CD4-positive, alpha-beta T cell treated with Interleukin-12 subunit alpha and Interleukin-12 subunit beta, for 1 hour (primary cell): ENCODE measurements at regions not wholly inside any gene's neighbourhood (a gene's known extent, or its start where the extent isn't known, plus 50 kb on each side); places are given as distances from the start of the nearest gene placed in this dataset.

ENCODE experiments used
- DNase-seq: peaks from one replicate; pipeline ENCODE4 v3.0.0-alpha.2; 2020

DNA sequence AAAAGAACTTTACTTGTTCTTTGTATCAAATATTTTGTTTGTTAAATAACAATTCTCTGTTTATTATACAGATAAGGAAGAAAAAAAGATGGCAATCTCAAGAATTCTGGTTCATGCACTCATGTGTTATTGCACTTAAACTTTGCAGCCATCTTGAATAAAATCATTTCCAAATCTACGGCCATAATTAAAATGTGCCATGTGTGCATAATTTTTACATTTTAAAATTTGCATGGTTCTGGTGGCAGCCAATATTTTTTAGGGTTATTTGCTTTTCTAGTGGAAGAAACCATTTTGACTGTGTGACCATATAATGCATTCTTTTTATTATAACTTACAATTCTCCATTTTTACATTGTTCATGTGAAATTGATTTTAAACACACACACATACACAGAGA lies 1518.1 kb upstream of the ZEB2 start:
- no peak for DNase-seq

DNA sequence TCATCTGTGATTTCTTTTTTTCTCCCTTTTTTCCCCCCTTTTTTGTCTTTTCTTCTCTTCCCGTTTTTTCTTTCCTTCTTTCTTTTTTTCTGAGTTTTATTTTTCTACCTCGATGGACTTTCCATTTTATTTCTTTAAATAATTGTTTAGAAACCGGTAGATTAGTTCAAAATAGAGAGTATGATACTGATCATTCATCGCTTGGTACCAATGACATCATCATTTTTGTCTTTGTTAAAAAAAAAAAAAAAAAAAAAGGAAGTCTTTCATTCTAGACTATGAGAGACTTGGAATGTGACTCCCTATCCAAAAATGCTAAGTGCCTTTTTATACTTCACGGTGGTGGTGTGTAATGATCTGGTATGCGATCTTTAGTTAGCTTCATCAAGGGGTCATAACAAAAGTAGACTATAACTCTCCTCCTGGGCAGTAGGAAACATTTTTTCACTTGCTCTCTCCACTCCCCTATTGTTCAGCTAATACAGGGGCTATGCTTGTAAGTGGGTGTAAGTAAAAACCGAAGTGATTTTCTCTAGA lies 1517.5 kb upstream of the ZEB2 start:
- DNase-seq = no peak

- no peak for DNase-seq
Observed at GRCh38 chr2:146031158-146031557, 1511.2 kb upstream of the ZEB2 start.

DNA sequence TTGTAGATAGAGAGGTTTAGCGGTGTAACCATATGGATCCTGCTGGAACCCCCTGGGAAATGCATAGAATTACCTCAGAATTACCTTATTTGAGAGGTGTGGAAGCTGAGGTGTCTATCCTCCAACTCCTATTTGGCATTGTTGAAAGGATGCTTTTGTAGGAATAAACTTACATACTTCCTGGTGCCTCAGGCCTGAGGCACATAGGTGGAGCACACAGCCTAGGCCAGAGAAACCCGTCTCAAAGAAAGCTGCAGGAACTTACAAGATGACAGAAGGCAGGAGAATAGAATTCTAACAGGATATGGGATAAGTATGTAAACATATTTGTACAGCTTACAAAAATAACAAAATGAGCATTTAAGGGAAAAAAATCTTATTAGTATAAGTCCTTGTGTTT lies 1507.2 kb upstream of the ZEB2 start:
- DNase-seq = no peak

DNA sequence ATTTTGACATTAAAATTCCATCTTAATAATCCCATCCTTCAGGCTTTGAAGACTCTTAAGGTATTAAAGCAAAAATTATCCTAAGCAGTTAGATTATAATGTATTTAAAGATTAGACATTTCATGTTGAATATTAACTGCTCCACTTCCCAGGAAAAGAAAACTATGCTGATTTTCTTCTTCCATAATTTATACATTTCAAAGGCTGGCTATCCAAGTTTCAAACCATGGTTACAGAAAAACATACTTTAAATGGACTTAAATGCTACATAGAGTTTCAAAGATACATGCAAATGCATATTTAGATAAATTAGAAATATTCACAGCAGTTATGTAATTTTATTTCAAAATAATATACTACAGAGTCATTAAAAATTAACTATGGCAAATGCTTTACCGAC lies 1505.6 kb upstream of the ZEB2 start:
- no peak for DNase-seq

- DNase-seq = no peak
Observed at GRCh38 chr2:146024212-146024743, 1504.4 kb upstream of the ZEB2 start.

DNA sequence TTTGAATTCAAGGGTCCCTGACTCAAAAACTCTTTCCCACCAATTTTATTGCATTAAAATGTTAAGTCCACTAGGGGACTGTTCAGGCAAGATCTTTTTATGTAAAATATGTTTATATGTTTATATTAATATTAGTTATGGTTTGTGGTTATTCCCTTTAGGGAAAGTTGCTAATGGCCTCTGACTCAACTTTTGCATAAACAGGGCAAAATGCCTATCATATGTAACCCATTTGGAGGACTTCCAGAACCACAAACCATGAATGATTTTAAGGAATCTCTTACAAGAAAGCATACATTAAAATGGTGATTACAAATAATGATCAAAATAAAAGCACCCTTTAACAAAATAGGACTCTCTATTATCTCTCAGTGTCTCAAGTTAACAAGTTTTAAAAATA lies 1484.5 kb upstream of the ZEB2 start:
- DNase-seq = no peak

- DNase-seq = no peak
Observed at GRCh38 chr2:146003337-146003736, 1483.4 kb upstream of the ZEB2 start.

DNA sequence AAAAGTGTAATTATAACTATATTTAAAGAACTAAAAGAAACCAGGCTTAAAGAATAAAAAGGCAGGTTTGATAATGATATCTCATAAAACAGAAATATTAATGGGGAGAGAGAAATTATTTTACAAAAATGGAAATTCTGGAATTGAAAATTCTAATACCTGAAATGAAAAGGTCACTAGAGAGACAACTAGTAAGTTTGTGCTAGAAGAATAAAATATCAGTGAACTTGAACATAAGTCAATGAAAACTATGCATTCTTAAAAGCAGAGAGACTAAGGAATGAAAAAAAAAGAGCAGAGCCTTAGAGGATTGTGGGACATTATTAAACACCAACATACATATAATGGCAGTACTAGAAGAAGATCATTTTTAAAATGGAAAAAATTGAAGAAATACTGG lies 1475.0 kb upstream of the ZEB2 start:
- no peak for DNase-seq

DNA sequence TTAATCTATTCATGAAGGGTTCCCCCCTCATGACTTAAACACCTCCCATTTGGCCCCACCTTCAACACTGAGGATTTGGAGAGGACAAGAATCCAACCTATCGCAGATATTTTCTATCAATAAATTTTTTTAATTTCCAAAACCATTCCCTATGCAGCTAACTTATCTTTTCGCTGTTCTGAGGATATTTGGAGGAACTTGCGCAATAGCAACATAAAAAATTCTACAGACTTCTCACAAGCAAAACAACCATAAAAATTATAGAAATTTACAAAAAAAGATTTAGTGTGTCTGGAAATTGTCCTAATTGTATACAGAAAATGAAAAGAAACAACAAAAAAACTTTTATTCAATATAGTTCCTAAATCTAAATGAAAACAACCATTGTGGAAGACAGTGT lies 1472.7 kb upstream of the ZEB2 start:
- DNase-seq = no peak

GRCh38 chr2:145987793-145988192 lies 1467.9 kb upstream of the ZEB2 start:
- no peak for DNase-seq

DNA sequence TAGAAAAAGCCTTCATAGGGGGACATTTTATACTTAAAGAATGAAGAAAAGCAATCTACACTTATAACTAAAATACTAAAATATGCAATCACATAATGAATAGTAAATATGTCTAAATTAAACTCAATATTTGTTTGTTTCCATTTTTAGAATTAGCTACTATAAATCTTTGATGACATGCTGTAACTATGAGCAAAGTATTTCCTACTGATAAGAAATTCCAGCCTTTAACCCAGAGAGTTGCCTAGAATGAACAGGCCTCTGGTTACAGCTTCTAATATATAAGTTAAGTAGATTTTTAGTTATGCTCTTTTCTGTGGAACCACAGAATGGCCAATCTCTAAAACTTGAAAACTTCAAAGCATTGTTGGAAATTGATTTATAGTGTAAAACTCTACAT lies 1465.6 kb upstream of the ZEB2 start:
- no peak for DNase-seq

GRCh38 chr2:145984580-145984979 lies 1464.7 kb upstream of the ZEB2 start:
- DNase-seq = no peak

- no peak for DNase-seq
Observed at GRCh38 chr2:145980318-145980717, 1460.4 kb upstream of the ZEB2 start.

GRCh38 chr2:145975406-145975805 lies 1455.5 kb upstream of the ZEB2 start:
- no peak for DNase-seq

DNA sequence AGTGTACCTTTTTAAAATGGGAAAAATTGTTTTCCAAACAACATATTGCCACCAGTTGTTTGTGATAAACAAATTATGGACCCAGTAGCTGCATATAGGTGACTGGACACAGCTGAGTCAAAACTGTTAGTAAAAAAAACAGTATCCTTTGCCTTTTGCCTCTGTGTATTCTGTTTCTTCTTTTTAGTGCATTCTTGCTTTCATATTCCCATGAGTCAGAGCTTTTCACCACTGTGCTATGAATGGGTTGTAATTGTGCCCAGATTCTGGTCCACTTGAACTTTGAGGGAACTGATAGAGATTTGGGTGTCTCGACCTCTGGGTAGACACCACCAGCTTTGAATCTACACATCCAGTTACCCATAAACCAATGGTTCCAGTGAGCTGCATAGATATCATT lies 1441.9 kb upstream of the ZEB2 start:
- DNase-seq = no peak

- DNase-seq = no peak
Observed at GRCh38 chr2:145960479-145961163, 1440.7 kb upstream of the ZEB2 start.

- no peak for DNase-seq
Observed at GRCh38 chr2:145958611-145959010, 1438.7 kb upstream of the ZEB2 start.

- DNase-seq = no peak
Observed at GRCh38 chr2:145957929-145958328, 1438.0 kb upstream of the ZEB2 start.

DNA sequence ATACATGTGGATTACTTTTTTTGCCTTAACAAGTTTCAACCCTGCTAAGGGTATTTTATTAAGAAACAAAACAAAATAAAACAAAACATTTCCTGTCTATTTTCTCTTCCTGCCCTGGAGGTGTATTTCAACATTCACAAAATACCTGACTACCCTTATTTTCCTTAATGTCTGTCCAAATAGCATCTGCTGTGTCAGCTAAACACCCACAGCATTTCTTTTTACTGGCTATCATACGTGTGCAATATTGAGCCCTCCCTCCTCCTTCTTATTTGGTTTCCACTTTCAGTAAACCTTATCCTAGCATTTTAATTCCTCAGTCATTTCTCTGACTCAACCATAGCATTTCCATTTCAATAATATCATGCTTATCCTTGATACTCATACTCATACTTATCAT lies 1420.0 kb upstream of the ZEB2 start:
- DNase-seq = no peak

DNA sequence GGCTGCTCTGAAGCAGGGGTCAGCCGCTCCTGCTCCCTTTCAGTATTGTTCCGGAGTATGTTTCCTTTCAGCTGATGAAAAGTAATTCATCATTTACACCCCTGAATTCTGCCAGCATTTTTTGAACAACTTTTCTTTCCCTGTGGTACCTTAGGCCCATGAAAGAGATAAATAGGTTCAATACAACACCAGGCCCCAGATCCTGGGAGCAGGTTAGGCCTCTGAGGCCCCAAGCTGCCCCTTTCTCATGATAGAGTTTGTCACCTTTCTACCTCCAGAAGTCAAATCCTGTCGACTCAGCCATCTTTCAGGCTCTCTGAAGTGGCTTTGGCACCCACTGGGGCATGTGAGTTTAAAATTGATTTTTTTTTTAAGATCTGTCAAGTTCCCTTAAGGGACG lies 1415.1 kb upstream of the ZEB2 start:
- no peak for DNase-seq

DNA sequence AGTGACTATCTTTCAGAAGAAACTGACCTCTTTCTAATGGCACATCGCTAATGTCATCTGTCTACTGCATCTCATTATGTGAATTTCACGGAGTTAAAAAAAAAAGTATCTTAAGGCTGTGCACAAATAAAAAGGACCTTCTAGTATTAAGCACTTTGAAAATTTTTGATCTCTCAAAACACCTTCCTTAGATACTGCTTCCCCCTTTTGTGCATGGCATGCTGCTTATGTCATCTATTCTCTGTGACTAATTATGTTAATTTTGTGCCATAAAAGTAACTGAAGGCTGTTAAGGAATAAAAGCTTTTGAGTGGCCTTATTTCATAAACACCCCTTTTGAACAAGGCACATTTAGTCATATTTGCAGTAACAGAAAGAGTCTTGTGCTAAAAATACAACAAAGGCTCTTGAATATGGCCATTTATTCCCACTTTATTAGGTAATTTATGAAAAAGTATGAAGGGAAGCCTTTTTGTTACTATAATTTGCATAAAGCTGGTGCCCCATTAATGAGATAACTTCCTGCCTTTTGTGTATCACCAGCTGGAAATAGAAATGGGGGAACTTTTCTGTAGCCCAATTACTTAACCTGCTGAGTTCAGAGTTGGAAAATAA lies 1412.0 kb upstream of the ZEB2 start:
- no peak for DNase-seq

DNA sequence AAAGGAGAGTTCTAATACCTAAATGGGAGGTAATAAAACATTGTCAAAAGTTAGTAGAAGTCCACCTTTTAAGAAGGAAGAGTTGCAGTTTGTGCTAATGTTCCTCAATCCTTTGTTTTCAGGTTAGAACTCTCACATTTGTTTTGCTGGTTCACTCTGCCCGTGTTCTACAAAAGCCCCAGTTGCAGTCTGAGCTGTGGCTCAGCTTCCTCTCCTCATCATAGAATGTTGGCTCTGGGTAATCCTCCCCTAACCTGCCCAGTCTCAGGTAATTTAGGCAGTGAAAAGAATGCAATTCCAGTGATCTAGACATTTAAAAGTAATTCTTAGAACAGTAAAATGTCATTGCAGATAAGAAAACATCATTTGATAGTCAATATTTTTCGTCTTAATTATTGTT lies 1410.4 kb upstream of the ZEB2 start:
- no peak for DNase-seq

GRCh38 chr2:145927131-145927950 lies 1407.4 kb upstream of the ZEB2 start:
- DNase-seq = no peak
